Neutrophil (primary cell): ENCODE measurements at regions not wholly inside any gene's neighbourhood (a gene's known extent, or its start where the extent isn't known, plus 50 kb on each side); places are given as distances from the start of the nearest gene placed in this dataset.

ENCODE experiments used
- H3K27ac ChIP-seq: fragments of 200-600 bp; sonication (generic); 2 replicates; pipeline ENCODE4 v1.5.1; 2016; ENCODE audit warnings: mild to moderate bottlenecking, moderate library complexity
- H3K27me3 ChIP-seq: fragments of 200-600 bp; sonication (generic); 2 replicates; pipeline ENCODE4 v1.6.0; 2016; ENCODE audit warnings: mild to moderate bottlenecking
- H3K36me3 ChIP-seq: fragments of 200-600 bp; sonication (generic); 2 replicates; pipeline ENCODE4 v1.5.1; 2017
- H3K4me1 ChIP-seq, 2 experiments: fragments of 200-600 bp in 1 of 2; sonication (generic) in 1 of 2; 1 replicate in 1 of 2; 2 replicates in 1 of 2; pipeline versions ENCODE4 v1.5.1 to v1.6.1; 2013 to 2016; ENCODE audit warnings: low read depth in 1 of 2, low read length in 1 of 2, mild to moderate bottlenecking in 1 of 2, moderate library complexity in 1 of 2; ENCODE audit not compliant: control insufficient read depth in 1 of 2, insufficient read depth in 1 of 2
- H3K4me3 ChIP-seq, 2 experiments: fragments of 200-600 bp in 1 of 2; sonication (generic) in 1 of 2; 1 replicate in 1 of 2; 2 replicates in 1 of 2; pipeline ENCODE4 v1.5.1; 2013 to 2016; ENCODE audit warnings: low read depth in 1 of 2, low read length in 1 of 2, mild to moderate bottlenecking in 1 of 2, moderate library complexity in 1 of 2
- H3K9me3 ChIP-seq: fragments of 200-600 bp; sonication (generic); 2 replicates; pipeline ENCODE4 v1.5.1; 2016
- TF ChIP-seq, protein P1 (sequence below): fragments of 200-600 bp; sonication (generic); IDR thresholded peaks from 2 replicates; pipeline ENCODE4 v1.5.1; 2016; ENCODE audit warnings: antibody characterized with exemption

DNA sequence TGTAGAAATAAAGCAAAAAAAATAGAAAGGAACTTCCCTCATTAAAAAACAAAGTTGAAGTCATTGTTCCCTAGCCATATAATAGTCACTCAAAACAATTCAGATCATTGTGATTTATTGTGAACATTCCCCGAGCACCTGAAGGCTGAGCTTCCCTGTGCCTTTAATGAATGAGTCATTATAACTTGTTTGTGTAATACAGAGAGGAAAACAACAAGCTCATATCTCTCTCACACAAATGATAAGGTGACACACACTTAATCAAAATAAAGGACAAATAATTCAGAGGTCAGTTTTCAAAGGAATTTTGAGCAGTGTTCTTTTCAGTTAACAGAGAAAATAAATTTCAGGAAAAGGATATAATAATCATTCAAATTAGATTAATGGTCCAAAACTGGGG lies 326.2 kb downstream of the DUSP10 start:
- no peaks in the 10 kb centered on the region for H3K36me3 ChIP-seq
- no peaks in the 10 kb centered on the region for H3K27me3 ChIP-seq
- no peak overlapping the region for H3K27ac ChIP-seq
- H3K4me3 ChIP-seq, result no peak overlapping the region
- TF ChIP-seq, protein P1, sequence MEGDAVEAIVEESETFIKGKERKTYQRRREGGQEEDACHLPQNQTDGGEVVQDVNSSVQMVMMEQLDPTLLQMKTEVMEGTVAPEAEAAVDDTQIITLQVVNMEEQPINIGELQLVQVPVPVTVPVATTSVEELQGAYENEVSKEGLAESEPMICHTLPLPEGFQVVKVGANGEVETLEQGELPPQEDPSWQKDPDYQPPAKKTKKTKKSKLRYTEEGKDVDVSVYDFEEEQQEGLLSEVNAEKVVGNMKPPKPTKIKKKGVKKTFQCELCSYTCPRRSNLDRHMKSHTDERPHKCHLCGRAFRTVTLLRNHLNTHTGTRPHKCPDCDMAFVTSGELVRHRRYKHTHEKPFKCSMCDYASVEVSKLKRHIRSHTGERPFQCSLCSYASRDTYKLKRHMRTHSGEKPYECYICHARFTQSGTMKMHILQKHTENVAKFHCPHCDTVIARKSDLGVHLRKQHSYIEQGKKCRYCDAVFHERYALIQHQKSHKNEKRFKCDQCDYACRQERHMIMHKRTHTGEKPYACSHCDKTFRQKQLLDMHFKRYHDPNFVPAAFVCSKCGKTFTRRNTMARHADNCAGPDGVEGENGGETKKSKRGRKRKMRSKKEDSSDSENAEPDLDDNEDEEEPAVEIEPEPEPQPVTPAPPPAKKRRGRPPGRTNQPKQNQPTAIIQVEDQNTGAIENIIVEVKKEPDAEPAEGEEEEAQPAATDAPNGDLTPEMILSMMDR, result no peak
- H3K4me1 ChIP-seq, result no peaks in the 10 kb centered on the region
- no peaks in the 10 kb centered on the region for H3K9me3 ChIP-seq

DNA sequence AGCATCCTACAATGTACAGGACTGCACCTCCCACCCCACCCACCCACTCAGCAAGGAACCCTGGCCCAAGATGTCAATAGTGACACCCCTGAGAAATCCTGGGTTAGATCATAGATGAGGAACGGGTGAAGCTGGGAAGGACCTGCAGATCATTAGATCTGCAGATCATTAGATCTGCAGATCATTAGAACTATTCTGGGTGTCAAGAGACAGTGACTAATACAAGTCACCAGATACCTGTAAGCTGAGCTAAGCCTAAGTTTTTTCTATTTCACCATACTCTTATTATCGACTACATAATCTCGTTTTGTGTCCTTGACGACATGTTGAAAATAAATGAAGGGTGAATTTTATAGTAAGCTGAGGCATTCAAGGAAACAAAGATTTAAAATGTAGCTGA lies 325.7 kb downstream of the DUSP10 start:
- Histone ChIP-seq H3K36me3 (no peaks in the 10 kb centered on the region), H3K9me3 (no peaks in the 10 kb centered on the region), H3K27me3 (no peaks in the 10 kb centered on the region), H3K4me3 (no peak overlapping the region), H3K27ac (no peak overlapping the region), H3K4me1 (no peaks in the 10 kb centered on the region)
- TF ChIP-seq, protein P1, result no peak

DNA sequence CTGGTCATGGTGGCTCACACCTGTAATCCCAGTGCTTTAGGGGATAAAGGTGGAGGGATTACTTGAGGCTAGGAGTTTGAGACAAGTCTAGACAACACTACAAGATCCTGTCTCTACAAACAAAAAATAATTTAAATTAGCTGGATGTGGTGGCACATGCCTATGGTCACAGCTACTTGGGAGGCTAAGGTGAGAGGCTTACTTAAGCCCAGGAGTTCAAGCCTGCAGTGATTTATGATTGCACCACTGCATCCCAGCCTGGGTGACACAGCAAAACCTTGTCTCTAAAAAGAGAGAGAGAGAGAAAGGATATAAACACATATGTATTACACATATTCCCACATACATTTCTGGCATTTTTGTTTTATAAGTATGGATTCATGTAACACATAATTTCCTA lies 325.2 kb downstream of the DUSP10 start:
- TF ChIP-seq, protein P1, result no peak
- Histone ChIP-seq H3K4me1 (no peaks in the 10 kb centered on the region), H3K9me3 (no peaks in the 10 kb centered on the region), H3K27me3 (no peaks in the 10 kb centered on the region), H3K4me3 (no peak overlapping the region), H3K27ac (no peak overlapping the region), H3K36me3 (no peaks in the 10 kb centered on the region)

DNA sequence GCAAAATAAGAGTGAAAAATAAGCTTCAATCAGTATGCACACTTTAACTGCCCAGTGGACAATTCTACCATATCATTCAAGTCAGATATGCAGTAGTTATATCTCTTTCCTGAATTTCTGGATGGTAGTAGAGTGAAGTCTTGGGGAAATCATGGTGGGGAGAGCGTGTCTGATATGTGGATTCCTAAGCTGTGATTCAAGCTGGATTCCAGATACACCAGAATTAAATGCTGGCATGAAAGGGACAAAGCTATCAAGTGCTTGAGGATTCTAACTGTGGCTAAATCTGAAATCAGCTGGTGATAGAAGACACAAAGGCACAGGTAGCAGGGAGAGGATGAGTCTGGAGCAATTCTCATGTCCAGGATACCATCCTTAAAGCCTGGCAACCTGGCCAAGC lies 323.5 kb downstream of the DUSP10 start:
- Histone ChIP-seq H3K4me3 (no peak overlapping the region), H3K36me3 (no peaks in the 10 kb centered on the region), H3K27ac (no peak overlapping the region), H3K9me3 (no peaks in the 10 kb centered on the region), H3K27me3 (no peaks in the 10 kb centered on the region), H3K4me1 (no peaks in the 10 kb centered on the region)
- TF ChIP-seq, protein P1, result no peak

- TF ChIP-seq, protein P1, result no peak
- no peak overlapping the region for H3K4me3 ChIP-seq
- H3K4me1 ChIP-seq, result no peaks in the 10 kb centered on the region
- no peaks in the 10 kb centered on the region for H3K27me3 ChIP-seq
- H3K27ac ChIP-seq, result no peak overlapping the region
- no peaks in the 10 kb centered on the region for H3K36me3 ChIP-seq
- H3K9me3 ChIP-seq, result no peaks in the 10 kb centered on the region
These were observed 322.3 kb downstream of the DUSP10 start for GRCh38 chr1:221419513-221420095.

DNA sequence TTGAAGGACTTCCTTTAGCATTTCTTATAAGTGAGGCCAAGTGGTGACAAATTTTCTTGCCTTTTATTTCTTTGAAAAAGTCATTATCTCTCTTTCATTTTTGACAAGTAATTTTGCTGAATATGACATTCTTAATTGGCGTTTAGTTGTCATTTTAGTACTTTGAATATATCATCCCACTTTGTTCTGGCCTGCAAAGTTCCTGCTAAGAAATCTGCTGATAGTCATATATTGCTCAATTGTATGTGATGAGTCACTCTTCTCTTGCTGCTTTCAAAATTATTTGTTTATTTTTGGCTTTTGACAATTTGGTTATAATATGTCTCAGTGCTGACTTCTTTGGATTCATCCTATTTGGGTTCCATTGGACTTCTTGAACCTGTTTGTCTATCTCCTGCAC lies 312.6 kb downstream of the DUSP10 start:
- H3K27ac ChIP-seq, result no peak overlapping the region
- H3K36me3 ChIP-seq, result no peaks in the 10 kb centered on the region
- no peaks in the 10 kb centered on the region for H3K27me3 ChIP-seq
- H3K4me1 ChIP-seq, result no peaks in the 10 kb centered on the region
- no peak overlapping the region for H3K4me3 ChIP-seq
- no peaks in the 10 kb centered on the region for H3K9me3 ChIP-seq
- TF ChIP-seq, protein P1, result no peak
